ENCODE measurements at regions not wholly inside any gene's neighbourhood (a gene's known extent, or its start where the extent isn't known, plus 50 kb on each side); places are given as distances from the start of the nearest gene placed in this dataset.

GRCh38 chr9:94010980-94011533, 55.9 kb upstream of the BARX1 start:
- Histone ChIP-seq H3K27ac (ENCODE audit: insufficient read depth, low read length) (no peak overlapping the region), H3K4me3 (replicated peaks in 1 of 4; ENCODE audit: control extremely low read depth in 1 of 4, insufficient read depth in 1 of 4, low read depth in 3 of 4, low read length in 4 of 4) (no peak overlapping the region), H4K20me1 (ENCODE audit: control insufficient read depth, extremely low read depth, insufficient read depth, low read length) (no peaks in the 10 kb centered on the region), H3K4me2 (ENCODE audit: extremely low read depth, insufficient read depth, low read length) (no peak overlapping the region), H3K9me3 (ENCODE audit: control insufficient read depth, insufficient read depth, low read depth, low read length) (no peaks in the 10 kb centered on the region), H2AFZ (ENCODE audit: low read length) (no peak overlapping the region), H3K79me2 (ENCODE audit: control insufficient read depth, insufficient read depth, low read length) (no peaks in the 10 kb centered on the region), H3K36me3 (ENCODE audit: control insufficient read depth, insufficient read depth, low read length) (no peaks in the 10 kb centered on the region), H3K27me3 (ENCODE audit: control insufficient read depth, insufficient read depth, low read length) (no peaks in the 10 kb centered on the region), H3K9ac (ENCODE audit: insufficient read depth, low read length) (no peak overlapping the region), H3K4me1 (ENCODE audit: control insufficient read depth, extremely low read depth, insufficient read depth, low read length) (no peaks in the 10 kb centered on the region)
- TF ChIP-seq EZH2 (IDR thresholded peaks at IDR 0.05; ENCODE audit: low read length, missing control alignments) (no peak), CTCF (conservative IDR thresholded peaks at IDR 0.05 in 1 of 2, IDR thresholded peaks at IDR 0.05 in 1 of 2; ENCODE audit: low read depth in 1 of 2, low read length in 2 of 2) (no peak)
- DNase-seq (ENCODE audit: low read depth in 2 of 2) = peak; percentile 11 to 13

GRCh38 chr9:94005272-94005901, 50.2 kb upstream of the BARX1 start:
- Histone ChIP-seq H3K27ac (ENCODE audit: insufficient read depth, low read length) (no peak overlapping the region), H3K9ac (ENCODE audit: insufficient read depth, low read length) (no peak overlapping the region), H3K4me1 (ENCODE audit: control insufficient read depth, extremely low read depth, insufficient read depth, low read length) (no peaks in the 10 kb centered on the region), H3K79me2 (ENCODE audit: control insufficient read depth, insufficient read depth, low read length) (no peaks in the 10 kb centered on the region), H3K4me3 (replicated peaks in 1 of 4; ENCODE audit: control extremely low read depth in 1 of 4, insufficient read depth in 1 of 4, low read depth in 3 of 4, low read length in 4 of 4) (no peak overlapping the region), H2AFZ (ENCODE audit: low read length) (no peak overlapping the region), H3K36me3 (ENCODE audit: control insufficient read depth, insufficient read depth, low read length) (no peaks in the 10 kb centered on the region), H3K4me2 (ENCODE audit: extremely low read depth, insufficient read depth, low read length) (no peak overlapping the region), H4K20me1 (ENCODE audit: control insufficient read depth, extremely low read depth, insufficient read depth, low read length) (no peaks in the 10 kb centered on the region), H3K27me3 (ENCODE audit: control insufficient read depth, insufficient read depth, low read length) (no peaks in the 10 kb centered on the region), H3K9me3 (ENCODE audit: control insufficient read depth, insufficient read depth, low read depth, low read length) (no peaks in the 10 kb centered on the region)
- DNase-seq (ENCODE audit: low read depth in 2 of 2) = peak in 1 of 2 donors; percentile 33
- TF ChIP-seq EZH2 (IDR thresholded peaks at IDR 0.05; ENCODE audit: low read length, missing control alignments) (no peak), CTCF (conservative IDR thresholded peaks at IDR 0.05 in 1 of 2, IDR thresholded peaks at IDR 0.05 in 1 of 2; ENCODE audit: low read depth in 1 of 2, low read length in 2 of 2) (no peak)
